ENCODE measurements at regions not wholly inside any gene's neighbourhood (a gene's known extent, or its start where the extent isn't known, plus 50 kb on each side); places are given as distances from the start of the nearest gene placed in this dataset.

GRCh38 chr15:46343196-46343935 lies 708.5 kb downstream of the SQOR start:
- Histone ChIP-seq H3K4me3 (no peak overlapping the region), H3K27ac (no peak overlapping the region)
- no peak for DNase-seq (ENCODE audit: low spot score)
- TF ChIP-seq CTCF (IDR thresholded peaks at IDR 0.05): no peak

- no peak overlapping the region for H3K27ac ChIP-seq
- no peak overlapping the region for H3K4me3 ChIP-seq
- no peak for TF ChIP-seq CTCF (IDR thresholded peaks at IDR 0.05)
- DNase-seq (ENCODE audit: low spot score): no peak
Observed at GRCh38 chr15:46344115-46344724, 709.4 kb downstream of the SQOR start.

GRCh38 chr15:46344915-46345314 lies 710.1 kb downstream of the SQOR start:
- no peak overlapping the region for H3K27ac ChIP-seq
- no peak overlapping the region for H3K4me3 ChIP-seq
- no peak for TF ChIP-seq CTCF (IDR thresholded peaks at IDR 0.05)
- no peak for DNase-seq (ENCODE audit: low spot score)

DNA sequence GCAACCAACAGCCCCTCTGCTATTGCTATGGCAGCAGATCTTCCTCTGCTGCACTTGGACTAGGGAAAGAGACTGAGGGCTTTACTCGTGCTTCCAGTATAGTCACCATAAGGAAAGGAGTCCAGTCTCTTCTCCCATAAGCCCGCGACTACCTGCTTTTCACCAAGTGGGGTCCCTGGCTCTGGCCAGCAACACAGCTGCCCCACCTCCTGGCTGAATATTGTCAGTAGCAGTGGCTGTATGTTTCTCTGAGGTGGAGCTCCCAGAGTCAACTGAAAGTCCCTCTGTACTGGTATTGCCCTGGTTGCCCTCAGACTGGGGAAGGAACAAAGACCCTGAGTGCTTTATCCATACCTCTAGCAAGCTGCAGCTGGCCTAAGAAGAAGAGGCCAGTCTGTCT lies 719.6 kb downstream of the SQOR start:
- no peak overlapping the region for H3K4me3 ChIP-seq
- H3K27ac ChIP-seq: no peak overlapping the region
- no peak for DNase-seq (ENCODE audit: low spot score)
- TF ChIP-seq CTCF (IDR thresholded peaks at IDR 0.05): no peak

- H3K27ac ChIP-seq: peak overlapping the region; percentile 53 to 67
- peak overlapping the region; percentile 38 for H3K4me3 ChIP-seq
- TF ChIP-seq CTCF (IDR thresholded peaks at IDR 0.05): no peak
- DNase-seq (ENCODE audit: low spot score): no peak
Observed at GRCh38 chr15:46365572-46365971, 730.7 kb downstream of the SQOR start.

DNA sequence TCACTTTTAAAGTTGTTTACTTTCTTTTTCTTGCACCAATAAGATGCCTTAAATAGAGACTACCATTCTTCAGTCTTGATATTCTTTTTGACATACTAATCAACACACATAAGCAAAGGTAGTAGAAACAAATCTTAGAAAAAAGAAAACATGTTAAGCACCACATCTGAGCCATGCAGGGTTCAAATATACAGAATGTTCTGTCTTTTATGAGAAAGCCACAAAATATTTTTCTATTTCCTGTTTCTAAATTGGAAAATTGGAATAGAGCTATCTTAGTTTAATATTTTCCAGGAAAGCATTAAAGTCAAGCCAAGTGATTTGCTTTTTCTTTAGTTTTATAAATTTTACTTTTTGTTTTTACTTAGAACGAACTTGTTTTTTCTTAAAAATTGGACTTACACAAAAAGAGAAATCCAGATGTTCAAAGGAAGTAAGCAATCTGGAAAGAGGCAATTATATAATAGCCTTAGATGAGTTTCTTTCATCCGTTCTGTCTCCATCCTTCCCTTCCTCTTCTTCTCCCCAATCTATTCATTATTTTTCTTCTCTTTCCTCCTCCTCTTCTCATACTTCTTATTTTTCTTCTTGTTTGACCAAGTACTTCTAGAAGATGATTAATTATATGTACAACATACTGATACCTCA lies 731.7 kb downstream of the SQOR start:
- Histone ChIP-seq H3K4me3 (peak overlapping the region; percentile 38), H3K27ac (peak overlapping the region; percentile 53 to 67)
- no peak for DNase-seq (ENCODE audit: low spot score)
- TF ChIP-seq CTCF (IDR thresholded peaks at IDR 0.05): no peak

Measured in coronary artery (tissue), 2 donors.